ENCODE measurements at regions not wholly inside any gene's neighbourhood (a gene's known extent, or its start where the extent isn't known, plus 50 kb on each side); places are given as distances from the start of the nearest gene placed in this dataset.
"Not testable (repeated sequence)": the region's sequence is repeated elsewhere in the genome, so short reads cannot be mapped to it uniquely, and the experiment has no call there.

DNA sequence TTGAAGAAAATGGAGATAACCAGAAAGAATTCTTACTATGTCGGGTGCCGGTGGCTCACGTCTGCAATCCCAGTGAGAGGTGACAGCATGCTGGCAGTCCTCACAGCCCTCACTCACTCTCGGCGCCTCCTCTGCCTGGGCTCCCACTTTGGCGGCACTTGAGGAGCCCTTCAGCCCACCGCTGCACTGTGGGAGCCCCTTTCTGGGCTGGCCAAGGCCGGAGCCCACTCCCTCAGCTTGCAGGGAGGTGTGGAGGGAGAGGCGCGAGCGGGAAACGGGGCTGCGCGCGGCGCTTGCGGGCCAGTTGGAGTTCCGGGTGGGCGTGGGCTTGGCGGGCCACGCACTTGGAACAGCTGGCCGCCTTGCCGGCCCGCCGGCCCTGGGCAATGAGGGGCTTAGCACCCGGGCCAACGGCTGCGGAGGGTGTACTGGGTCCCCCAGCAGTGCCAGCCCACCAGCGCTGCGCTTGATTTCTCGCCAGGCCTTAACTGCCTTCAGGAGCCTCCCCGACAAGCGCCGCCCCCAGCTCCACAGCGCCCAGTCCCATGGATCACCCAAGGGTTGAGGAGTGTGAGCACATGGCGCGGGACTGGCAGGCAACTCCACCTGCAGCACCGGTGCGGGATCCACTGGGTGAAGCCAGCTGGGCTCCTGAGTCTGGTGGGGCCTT, 1672.5 kb upstream of the B3GALT2 start:
- DNase-seq = not testable (repeated sequence)

DNA sequence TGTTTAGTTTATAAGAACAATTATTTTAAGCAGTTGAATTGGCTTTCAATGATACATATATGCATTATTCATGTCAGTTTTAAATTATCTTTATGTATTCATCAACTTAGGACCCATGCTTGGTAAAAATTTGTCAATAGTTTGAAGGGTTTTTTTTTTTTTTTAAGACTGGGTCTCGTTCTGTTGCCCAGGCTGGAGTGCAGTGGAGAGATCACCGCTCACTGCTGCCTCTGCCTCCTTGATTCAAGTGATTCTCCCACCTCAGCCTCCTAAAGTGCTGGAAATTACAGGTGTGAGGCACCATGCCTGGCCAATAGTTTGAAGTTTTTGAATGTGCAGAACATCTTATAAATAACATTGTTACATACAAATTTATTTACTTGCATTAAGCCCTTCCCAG, 1671.0 kb upstream of the B3GALT2 start:
- DNase-seq = no peak

DNA sequence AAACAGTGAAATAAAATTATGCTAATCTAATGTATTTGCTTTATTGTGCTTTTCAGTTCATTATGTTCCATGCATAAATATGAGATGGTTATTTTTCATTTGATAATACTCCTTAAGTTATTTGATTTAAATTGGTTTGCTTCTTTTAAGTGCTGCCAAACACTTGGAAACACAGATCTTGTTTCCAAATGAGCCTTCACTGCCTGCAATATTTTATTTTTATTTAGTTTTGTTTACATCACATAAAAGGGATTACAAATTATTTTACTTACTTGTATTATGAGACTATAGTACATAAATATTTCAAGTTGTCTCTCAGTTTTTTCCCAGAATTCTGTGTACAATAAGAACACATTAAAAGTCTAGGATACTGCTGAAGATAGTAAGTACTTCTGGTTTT, 1662.4 kb upstream of the B3GALT2 start:
- DNase-seq = no peak

DNA sequence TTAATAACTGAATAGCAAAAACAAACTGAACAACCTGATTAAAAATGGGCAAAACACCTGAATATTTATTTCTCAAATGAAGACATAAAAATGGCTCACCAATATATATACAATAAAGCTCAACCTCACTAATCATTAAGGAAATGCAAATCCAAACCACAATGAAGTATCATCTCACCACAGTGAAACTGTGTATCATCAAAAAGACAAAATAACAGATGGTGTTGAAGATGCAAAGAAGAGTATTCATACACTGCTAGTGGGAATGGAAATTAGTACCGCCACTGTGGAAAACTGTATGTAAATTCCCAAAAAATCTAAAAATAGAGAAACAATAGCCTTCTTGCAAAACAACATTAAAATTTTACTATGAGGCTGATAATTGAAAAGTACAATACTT, 1660.1 kb upstream of the B3GALT2 start:
- no peak for DNase-seq

DNA sequence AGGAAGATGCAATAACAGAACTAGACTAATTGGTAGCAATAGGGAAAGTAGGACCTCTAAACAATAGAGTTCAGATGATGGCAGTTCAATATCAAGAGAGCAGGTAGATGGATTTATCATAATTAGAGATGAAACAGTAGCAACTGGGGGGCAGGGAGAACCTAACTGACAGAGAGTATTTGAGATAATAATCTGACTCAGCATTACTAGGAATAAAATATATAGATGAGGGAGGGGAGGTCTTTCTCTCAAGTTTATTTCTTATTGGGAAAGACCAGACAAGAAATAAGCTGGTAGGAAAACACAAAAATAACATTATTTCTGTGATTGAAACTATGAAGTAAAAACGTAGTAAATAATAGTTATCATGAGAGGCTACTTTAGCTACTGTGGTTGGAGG, 1656.7 kb upstream of the B3GALT2 start:
- no peak for DNase-seq

DNA sequence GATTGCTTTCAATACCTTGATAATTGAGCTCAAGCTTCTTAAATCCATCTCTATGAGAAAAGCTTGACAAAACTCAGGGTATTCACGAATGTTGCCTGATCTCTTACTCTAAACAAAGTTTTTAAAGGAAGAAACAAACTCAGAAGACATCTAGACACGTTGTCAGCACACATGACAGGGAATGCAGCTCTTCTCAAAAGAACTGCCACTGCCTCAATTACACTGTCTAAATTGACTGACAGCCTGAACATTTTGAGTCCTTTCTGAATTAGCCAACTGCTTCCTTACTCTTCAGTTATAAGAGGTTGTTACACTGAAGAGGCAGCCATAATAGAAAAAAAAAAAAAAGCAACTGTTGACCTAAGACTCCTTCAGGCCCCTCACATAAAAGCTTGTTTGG, 1646.7 kb upstream of the B3GALT2 start:
- no peak for DNase-seq

DNA sequence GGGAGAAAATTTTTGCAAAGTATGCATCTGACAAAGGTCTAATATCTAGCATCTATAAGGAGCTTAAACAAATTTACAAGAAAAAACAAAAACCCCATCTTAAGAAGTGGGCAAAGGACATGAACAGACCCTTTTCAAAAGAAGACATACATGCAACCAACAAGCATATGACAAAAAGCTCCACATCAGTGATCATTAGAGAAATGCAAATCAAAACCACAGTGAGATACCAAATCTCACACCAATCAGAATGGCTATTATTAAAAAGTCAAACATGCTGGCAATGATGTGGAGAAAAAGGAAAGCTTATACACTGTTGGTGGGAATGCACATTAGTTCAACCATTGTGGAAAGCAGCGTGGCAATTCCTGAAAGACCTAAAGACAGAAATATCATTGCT, 1645.2 kb upstream of the B3GALT2 start:
- not testable (repeated sequence) for DNase-seq

DNA sequence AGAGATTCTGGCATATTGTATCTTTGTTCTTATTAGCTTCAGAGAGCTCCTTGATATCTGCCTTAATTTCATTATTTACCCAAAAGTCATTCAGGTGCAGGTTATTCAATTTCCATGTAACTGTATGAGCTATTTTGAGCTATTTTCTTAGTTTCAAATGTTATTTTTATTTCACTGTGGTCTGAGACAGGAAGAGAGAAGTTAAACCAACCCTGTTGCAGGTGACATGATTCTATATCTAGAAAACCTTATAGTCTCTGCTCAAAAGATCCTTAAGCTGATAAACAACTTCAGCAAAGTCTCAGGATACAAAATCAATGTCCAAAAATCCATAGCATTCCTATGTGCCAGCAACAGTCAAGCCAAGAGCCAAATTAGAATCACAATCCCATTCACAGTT, 1644.0 kb upstream of the B3GALT2 start:
- DNase-seq = no peak

DNA sequence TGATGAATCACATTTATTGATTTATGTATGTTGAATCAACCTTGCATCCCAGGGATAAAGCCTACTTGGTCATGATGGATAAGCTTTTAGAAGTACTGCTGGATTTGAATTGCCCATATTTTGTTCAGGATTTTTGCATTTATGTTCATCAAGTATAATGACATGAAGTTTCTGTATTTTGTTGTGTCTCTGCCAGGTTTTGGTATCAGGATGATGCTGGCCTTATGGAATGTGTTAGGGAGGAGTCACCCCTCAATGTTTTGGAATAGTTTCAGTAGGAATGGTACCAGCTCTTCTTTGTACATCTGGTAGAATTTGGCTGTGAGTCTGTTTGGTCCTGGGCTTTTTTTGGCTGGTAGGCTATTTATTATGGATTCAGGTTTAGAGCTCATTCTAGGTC, 1643.1 kb upstream of the B3GALT2 start:
- DNase-seq = no peak

DNA sequence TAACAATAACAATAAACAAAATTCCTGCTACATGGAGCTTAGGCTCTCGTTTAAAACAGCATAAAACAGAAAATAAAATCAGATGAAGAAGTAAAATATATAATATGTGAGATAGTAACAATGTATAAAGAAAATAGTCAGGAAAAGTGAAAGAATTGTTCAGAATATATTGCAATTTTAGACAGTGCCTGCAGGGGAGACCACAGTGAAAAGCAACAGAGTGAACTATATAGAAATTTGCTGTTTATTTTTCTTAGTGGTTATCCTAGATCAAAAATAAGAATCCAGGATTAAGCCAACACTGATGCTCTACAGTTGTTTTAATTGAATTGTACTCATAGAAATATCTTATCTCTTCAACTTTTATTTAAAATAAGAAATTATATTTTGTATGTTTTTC, 1639.0 kb upstream of the B3GALT2 start:
- no peak for DNase-seq

DNA sequence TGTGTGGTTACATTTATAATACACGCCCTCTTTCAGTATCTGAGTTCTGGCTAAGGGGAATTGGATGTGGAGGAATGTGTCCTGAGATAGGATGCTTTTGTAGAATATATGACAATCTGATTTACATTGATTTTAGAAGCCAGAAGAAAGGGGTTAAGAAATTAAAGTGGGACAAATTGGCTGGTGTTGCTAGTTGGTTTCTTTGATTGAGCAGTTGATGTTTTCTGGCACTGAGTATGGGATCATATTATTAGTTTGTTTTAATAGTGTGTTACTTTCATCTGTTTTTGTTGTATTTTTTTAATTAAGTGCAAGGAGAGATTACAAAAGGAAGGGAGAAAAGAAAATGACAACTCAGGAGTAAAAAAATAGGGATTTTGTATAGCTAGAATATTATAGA, 1634.7 kb upstream of the B3GALT2 start:
- no peak for DNase-seq

DNA sequence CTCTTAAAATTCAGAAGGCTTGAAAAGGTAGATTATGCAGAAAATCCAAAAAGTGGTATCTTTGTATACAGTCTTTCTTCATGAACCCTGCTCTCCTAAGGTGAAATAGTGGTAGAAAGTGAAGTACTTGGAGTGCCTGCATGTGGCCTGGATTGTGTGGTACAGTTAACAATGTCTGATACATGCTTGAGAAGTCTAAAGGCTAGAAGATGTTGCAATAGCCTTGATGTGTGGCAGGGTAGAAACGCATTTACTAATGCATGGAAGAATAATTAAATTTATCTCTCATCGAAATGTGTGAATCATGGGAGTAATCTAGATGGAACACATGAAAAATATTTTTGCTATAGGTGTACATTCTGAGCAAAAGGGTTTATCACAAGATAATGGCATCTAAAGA, 1632.3 kb upstream of the B3GALT2 start:
- no peak for DNase-seq

DNA sequence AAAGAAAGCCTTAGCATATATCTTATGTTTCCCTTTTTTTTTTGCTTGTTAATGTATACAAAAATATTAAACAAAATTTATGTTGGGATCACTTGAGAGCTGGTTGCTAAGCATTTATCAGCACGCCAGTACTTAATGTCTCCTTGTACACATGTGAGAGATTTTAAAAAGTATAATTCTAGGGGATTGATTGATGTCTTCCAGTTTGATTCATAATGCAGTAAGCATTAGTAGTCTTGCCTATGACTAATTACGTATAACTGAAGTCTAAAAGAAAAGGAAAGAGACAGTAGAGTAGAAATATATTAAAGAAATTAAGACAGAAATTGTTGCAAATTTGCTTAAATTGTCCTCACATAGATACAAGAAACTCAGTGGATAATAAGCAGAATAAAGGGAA, 1630.4 kb upstream of the B3GALT2 start:
- DNase-seq = no peak

DNA sequence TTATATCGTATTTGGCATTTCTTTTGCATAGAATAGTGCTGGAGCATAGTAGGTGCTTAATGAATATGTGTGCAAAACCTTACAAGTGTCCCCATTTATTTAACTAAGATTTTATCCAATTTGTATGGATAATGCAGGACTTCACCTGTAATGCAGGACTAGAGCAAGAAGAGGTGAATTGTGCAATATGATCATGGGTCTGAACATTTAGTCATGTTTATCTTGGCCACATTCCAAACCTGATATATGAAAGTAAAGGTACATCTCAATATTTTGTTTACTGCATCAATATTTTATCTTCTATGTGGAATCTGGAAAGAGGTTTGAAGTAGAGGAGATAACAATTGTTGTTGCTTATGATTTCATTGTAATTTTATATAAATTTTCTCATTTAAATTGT, 1626.7 kb upstream of the B3GALT2 start:
- no peak for DNase-seq

DNA sequence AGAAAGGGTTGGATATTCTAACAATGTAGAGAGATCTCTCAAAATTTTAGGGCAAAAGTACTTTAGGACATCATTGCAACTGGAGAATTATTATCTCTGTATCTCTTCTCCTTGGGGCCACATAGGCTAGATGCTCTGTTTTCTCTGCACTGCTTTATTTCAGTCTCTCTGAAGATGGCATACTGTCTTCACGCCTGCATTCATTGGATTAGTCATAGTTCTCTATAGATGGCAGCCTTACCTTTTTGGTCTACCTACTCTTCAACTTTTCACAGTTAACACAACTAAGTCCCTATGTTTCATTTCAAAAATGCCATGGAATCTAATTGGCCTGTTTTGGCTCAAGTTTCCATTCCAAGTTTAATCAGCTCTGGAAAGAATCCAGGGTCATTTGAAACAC, 1623.3 kb upstream of the B3GALT2 start:
- DNase-seq = no peak

DNA sequence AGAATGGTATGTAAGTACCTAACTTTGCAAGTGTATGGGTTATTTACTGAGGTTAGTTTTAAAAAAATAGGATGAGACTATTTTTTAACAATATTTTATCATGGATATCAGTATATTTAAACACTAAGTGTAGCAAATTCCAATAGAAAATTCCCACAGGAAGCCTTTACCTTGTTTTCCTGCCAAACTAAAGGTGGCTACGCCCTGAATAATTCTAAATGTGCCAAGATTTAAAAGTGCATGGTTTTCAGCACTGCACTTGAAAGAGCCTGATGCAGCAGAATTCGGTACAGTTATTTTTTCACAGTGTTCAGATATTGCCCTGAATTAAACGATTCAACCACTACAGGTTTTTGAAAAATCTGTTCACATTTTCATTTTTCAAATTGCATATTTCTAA, 1622.8 kb upstream of the B3GALT2 start:
- no peak for DNase-seq

DNA sequence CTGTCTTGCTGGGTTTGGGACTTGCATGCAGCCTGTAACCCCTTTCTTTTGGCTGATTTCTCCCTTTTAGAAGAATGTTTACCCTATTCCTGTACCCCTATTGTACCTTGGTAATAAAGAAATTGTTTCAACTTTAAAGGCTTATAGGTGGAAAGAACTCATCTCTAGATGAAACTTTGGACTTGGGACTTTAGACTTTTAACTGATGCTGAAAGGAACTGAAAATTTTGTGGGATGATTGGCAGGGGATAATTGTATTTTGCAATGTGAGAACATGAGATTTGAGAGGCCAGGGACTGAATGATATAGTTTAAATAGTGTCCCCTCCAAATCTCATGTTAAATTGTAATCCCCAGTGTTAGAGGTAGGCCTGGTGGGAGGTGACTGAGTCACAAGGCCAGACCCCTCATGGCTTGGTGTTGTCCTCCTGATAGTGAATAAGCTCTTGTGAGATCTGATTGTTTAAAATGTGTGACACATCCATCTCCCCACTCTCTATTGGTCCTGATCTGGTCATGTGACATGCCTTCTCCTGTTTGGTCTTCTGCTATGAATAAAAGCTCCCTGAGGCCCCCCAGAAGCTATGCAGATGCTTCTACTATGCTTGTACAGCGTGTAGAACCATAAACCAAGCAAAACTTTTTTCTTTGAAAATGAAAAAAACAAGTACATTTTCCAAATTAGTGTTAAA, 1621.3 kb upstream of the B3GALT2 start:
- no peak for DNase-seq

DNA sequence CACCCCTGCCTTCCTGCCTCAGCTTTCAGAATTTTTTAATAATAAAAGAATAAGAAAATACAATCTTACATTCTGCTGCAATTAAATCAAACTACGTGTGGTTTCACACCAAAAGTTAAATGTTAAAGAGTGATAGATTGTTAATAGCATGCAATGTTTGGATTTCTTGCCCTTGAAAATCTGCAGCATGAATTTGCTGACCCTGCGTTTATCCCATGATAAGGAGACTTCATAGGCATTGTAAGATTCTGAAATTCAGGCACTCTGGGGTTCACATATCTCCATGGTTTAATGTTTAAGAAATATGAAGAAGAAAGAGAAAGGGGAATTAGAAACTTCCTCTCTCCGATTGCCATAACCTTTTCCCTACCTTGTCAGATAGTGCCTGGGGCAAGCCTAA, 1616.2 kb upstream of the B3GALT2 start:
- DNase-seq = no peak

DNA sequence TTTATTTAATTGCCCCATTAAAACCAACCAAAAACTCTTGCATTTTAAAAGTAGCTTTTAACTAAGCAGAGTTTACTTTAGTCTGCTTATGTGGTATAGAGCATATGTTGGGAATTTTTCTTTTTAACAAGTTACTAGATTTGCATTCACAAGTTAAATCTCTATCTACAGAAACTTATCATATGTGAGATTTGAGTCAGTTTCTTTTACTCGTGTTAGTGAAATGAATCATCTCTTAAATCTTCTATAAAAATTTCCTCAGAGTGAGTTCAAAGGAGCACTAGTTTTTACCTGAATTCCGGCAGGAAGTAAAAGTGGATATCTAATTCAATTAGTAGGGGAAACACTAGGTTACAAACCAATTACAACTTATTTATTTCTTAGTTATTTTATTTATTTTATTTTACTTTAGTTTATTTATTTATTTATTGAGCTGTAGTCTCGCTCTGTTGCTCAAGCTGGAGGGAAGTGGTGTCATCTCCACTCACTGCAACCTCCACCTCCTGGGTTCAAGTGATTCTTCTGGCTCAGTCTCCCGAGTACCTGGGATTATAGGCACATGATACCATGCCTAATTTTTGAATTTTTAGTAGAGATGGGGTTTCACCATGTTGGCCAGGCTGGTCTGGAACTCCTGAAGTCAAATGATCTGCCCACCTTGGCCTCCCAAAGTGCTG, 1609.6 kb upstream of the B3GALT2 start:
- DNase-seq = no peak

DNA sequence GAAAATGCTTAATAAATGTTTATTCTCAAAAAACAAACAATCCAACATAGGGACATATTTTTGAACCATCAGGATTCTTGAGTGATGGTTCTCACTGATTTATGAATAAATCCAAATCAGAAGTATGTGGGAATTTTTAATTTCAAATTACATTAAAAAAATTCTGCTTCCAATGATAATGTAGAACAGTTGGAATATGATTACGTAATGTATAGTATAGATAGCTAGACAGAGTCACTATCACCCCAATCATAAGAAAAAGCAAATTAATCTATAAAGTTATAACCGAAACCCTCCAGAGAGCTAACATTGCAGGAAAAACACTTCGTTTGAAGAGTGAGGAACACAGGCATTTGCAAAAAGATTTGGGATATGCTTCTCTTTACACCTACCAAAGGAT, 1600.6 kb upstream of the B3GALT2 start:
- no peak for DNase-seq

DNA sequence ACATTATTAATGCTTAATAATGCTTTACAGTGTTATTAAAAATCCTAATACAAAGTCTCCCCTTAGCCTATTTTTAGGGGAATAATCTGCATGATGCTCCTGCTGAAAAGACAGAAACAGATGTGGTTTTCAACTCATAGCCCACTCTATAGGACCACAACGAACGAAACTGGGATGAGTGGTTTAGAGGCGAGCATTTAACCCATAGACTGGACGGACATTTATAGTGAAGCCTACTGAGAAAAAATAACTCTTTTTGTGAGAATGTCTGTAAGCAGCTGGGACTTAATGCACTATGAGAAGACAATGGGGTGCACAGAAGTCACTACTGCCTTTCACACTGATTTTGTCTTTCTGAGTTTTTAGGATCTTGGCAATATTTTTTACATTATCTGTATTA, 1599.6 kb upstream of the B3GALT2 start:
- no peak for DNase-seq

DNA sequence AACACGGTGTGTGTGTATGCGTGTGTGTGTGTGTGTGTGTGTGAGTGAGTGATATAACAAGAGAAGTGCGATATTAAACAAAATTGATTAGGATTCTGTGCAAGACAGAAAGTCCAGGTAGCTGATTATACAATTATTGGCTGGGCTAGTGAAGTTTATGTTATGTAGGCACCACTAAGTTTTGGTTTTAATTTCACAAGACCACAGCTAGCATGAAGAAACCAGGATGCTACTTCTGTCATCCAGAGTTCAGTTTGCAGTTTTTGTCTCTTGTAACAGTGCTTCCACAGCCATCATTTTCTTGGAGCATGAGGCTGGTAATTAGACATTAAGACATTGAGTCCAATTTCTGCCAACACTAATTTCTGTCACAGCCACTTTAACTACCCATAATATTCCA, 1590.2 kb upstream of the B3GALT2 start:
- no peak for DNase-seq

DNA sequence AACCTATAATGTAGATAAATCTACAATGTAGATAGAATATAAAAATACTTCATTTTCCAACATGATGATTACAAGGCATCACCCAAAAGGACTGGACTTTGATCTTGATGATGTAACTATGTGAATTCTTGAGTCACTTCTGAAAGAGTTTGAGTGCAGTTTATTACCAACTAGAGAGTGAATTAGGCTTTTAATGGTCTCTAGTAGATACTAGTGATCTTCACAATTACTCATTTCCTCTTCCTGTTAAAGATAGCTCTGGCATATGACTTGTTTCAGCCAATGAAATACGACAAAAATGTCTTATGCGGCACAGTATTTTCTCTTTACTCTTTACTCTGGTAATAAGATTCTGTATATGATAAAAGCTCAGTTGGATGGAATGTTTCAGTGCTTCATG, 1588.1 kb upstream of the B3GALT2 start:
- DNase-seq = no peak

DNA sequence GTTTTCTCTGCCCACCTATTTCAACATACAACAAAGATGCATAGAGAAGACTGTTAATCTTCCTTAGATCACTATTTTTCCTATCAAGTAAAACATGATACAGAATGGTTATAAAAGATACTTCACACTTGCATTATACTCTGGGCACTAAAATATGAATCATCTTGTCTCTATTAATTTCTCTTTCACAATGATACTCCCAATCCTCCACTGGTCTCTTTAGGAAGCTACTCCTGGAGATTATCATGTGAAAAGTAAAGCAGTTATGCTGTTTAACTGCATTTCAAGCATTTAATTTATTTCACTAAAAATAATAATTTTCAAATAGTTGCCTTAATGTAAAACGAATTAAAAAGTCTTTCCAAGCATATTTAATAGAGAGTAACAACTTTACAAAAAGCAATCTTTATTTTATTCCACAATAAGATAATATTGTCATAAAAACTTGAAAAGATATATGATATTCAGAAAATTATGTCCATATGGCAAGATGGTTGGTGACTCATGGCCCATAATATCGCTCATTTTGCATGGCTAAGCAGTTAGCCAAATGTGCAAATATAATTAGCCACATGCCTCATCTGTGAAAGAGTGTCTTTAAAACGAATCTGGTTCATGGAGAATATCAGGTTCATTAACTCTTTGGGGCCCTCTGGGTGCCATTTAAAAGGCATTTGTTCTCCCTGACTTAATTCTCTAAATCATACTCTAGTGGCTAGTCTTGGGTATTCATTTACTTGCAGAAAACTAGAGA, 1569.0 kb upstream of the B3GALT2 start:
- no peak for DNase-seq
